GM20431 (cell line): ENCODE measurements at regions not wholly inside any gene's neighbourhood (a gene's known extent, or its start where the extent isn't known, plus 50 kb on each side); places are given as distances from the start of the nearest gene placed in this dataset.
"Not testable (repeated sequence)": the region's sequence is repeated elsewhere in the genome, so short reads cannot be mapped to it uniquely, and the experiment has no call there.

ENCODE experiments used
- in situ Hi-C: fragments of 300-500 bp; cut with MseI, MboI; formaldehyde crosslinking; loops from one replicate; pipeline ENCODE4 v1.15.0; 2020; ENCODE audit warnings: low sequenced_read_pairs; ENCODE audit not compliant: unreplicated experiment

- in situ Hi-C loops: no loop called here
Observed at GRCh38 chr1:67607699-67608098, 77.3 kb upstream of the GADD45A start.

GRCh38 chr1:67608661-67609576 is 76.1 kb upstream of the GADD45A start:
- in situ Hi-C loops: no loop called here

DNA sequence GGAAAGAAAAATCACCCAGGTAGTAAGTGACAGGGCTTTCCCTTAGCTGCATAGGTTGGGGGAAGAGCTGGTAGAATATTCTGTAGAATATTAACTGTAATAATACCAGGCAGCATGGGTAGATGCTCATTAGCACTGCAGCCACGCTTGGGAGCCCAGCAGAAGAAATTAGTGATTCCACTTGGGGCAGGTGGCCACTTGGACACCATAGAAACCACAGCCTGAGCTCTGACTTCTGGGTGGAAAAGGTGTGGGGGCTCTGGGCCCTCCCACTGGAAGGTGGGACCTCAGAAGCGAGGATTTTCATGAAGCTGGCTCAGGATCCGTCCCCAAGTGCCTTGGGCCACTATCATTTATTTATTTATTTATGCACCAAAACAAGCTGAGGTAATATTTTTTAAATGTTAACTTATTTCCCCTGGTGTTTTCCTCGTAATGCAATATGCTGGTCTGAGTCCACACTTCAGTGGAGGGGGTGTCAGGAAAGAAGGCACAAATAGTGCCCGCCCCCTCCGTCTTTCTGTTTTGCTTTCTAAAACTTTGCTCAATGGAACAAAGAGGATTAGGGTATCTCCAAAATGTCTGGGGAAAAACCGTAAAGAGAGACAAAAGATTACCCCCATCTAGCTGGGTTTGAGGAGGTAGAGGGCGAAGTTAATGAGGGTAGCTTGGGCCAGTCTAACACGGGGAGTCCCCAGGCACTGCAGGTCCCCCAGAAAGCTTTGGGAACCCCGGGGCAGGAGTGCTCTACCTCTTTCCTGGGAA is 75.2 kb upstream of the GADD45A start:
- in situ Hi-C loops: no loop called here

GRCh38 chr1:67610450-67610849 is 74.6 kb upstream of the GADD45A start:
- in situ Hi-C loops: no loop called here

DNA sequence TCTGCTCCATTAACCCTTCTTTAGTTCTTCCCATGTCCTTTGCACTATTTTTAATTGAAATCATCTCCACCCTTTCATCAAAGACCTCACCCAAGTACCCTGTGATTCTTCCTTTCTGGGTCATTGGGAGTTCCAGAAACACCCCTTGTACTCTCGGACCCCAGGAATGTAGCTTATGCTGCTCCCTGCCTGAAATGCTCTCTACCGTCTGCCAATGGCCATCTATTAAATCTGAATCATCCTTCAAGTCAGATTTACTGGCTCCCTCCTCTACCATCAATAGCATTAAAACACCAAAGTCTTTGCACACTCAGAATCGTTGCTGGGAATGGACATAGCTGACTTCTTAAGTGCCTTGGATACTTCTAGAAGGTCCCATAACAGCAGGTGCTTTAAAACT is 73.2 kb upstream of the GADD45A start:
- in situ Hi-C loops: no loop called here

- in situ Hi-C loops: no loop called here
Observed at GRCh38 chr1:67612788-67613241, 72.2 kb upstream of the GADD45A start.

DNA sequence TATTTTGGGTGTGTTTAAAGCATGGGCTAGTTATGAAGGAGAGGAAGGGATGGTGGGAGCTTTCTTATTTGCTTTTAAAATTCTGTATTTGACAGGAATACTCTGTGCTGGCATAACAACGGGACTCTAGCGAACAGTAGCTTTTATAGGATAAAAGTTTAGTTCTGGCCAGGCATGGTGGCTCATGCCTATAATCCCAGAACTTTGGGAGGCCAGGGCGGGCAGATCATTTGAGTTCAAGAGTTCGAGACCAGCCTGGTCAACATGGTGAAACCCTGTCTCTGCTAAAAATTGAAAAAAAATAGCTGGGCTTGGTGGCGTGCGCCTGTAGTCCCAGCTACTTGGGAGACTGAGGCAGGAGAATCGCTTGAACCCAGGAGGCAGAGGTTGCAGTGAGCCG is 71.5 kb upstream of the GADD45A start:
- in situ Hi-C loops: not testable (repeated sequence)

- in situ Hi-C loops: no loop called here
Observed at GRCh38 chr1:67614511-67614934, 70.5 kb upstream of the GADD45A start.

- in situ Hi-C loops: no loop called here
Observed at GRCh38 chr1:67615886-67616285, 69.1 kb upstream of the GADD45A start.

DNA sequence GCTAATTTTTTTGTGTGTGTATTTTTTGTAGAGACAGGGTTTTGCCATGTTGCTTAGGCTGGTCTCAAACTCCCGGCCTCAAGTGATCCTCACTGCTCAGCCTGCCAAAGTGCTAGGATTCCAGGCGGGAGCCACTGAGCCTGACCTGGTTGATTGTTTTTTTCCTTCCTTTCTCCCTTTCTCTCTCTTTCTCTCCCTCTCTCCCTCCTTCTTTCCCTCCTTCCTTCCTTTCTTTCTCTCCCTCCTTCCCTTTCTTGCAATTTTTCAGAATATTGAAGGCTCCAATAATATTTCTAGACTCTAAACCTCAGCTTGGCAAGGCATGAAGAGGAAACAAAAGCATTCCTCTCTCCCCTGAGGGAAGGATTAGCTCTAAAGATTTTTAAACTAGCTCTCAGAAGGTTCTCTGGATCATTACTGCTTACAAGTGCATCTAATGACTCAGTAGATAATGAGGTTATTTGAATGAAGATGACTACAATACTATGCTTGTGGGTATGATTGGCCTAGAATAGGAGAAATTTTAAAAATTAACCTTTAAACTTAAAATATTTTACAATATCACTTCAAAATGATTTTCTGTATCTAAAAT is 68.5 kb upstream of the GADD45A start:
- in situ Hi-C loops: no loop called here

GRCh38 chr1:67618285-67619018 is 66.5 kb upstream of the GADD45A start:
- in situ Hi-C loops: no loop called here

GRCh38 chr1:67619080-67619479 is 65.9 kb upstream of the GADD45A start:
- in situ Hi-C loops: no loop called here

GRCh38 chr1:67623906-67624305 is 61.1 kb upstream of the GADD45A start:
- in situ Hi-C loops: no loop called here

GRCh38 chr1:67624680-67625079 is 60.3 kb upstream of the GADD45A start:
- in situ Hi-C loops: no loop called here

- in situ Hi-C loops: no loop called here
Observed at GRCh38 chr1:67626090-67626860, 58.7 kb upstream of the GADD45A start.

DNA sequence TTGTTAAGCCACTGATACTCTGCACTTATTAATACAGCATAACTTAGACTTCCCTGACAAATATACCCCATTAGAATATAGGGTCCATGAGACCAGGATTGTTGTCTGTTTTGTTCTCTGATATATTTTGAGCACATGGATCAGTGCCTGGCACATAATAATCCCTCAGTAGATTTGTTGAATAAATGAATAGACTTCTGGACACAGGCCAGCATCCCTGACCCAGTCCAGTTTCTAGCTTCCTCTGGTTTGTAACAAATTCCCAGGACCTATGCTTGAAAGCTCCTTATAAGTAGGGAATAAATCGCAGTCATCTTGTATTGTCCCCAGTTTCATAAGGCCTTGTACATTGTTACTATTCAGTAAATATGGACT is 58.2 kb upstream of the GADD45A start:
- in situ Hi-C loops: no loop called here

GRCh38 chr1:67627336-67627735 is 57.7 kb upstream of the GADD45A start:
- in situ Hi-C loops: no loop called here

DNA sequence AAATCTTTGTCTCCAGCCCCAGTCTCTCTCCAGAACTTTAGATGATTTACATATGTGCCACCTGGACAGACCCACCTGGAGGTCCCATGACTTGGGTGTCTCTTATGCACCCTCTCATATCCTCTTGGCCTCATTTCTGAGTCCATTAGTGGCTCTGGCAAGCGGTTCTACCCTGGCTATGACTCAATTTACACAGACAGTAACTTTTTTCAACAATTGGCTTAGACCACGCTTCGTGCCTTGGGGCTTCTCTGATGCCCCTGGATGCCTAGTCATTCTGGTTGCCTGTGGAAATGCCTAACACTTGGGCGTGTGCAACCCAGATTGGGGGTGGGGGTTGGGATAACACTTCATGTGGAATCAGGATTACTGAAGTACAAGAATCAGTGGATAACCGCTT is 57.1 kb upstream of the GADD45A start:
- in situ Hi-C loops: no loop called here

GRCh38 chr1:67629370-67630075 is 55.5 kb upstream of the GADD45A start:
- in situ Hi-C loops: no loop called here
